ENCODE measurements at regions not wholly inside any gene's neighbourhood (a gene's known extent, or its start where the extent isn't known, plus 50 kb on each side); places are given as distances from the start of the nearest gene placed in this dataset.

DNA sequence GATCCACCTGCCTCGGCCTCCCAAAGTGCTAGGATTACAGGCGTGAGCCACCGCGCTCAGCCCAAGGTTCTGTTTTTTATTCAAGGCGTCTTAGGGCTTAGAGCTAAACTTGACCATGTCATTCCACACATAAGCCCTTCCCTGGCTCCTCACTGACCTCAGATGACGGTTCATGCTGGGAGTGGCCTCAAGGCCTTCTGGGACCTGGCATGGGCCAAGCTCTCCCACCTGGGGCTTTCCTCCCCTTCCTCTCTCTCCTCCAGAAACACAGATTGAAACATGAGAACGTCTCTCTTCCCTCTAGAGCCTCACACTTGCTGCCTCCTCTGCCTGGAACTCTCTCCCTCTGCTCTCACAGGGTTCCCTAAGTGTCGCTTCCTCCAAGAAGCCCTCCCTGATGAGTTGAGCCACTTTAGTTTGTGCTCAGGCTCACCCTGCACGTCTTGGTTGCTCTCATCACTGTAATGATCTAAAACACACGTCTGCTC is 155.6 kb upstream of the IER5L start:
- no peak overlapping the region for H3K4me3 Mint-ChIP-seq
- peaks cover 0 to 9% (median 5%) of the 10 kb centered on the region in 5 donors for H3K9me3 Mint-ChIP-seq
- peaks cover 0 to 4% (median 0%) of the 10 kb centered on the region in 3 donors for H3K36me3 Mint-ChIP-seq
- ChIA-PET CTCF (no interaction called here), POLR2A (no interaction called here)
- peaks cover 31% of the 10 kb centered on the region for H3K4me1 ChIP-seq (ENCODE audit: insufficient read depth, low read length)
- H3K4me1 Mint-ChIP-seq, result peaks cover 5 to 22% (median 6%) of the 10 kb centered on the region in 3 donors
- H3K36me3 ChIP-seq (ENCODE audit: insufficient read depth, low read length), result no peaks in the 10 kb centered on the region
- peak overlapping the region; percentile 38 for H3K4me3 ChIP-seq (ENCODE audit: low read length)
- peak overlapping the region; percentile 46 for H3K27ac ChIP-seq (ENCODE audit: low read depth, low read length)
- H3K27me3 Mint-ChIP-seq, result peaks cover 2 to 3% of the 10 kb centered on the region in 2 donors
- peaks cover 4% of the 10 kb centered on the region for H3K9me3 ChIP-seq (ENCODE audit: low read length)
- no peak for DNase-seq
- no peaks in the 10 kb centered on the region for H3K27me3 ChIP-seq (ENCODE audit: insufficient read depth, low read length, poor library complexity, severe bottlenecking)
- no peak overlapping the region for H3K27ac Mint-ChIP-seq

DNA sequence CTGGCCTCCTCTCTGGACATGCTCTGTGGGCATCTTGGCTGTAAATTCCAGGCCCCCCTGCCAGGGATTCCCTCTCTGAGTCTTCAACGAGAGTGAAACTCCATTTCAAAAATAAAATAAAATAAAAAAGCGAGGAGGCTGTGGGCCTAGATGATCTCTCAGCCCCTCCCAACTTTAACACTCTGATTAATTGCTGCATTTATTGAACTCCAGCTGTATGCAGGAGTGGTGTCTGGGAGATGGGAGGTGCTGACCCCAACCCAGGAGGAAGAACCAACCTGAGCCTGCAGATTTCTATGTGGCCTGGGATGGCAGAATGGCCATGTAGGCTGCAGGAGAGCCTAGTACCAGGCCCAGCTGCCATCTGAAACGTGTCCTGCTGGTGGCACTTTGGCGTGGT is 154.5 kb upstream of the IER5L start:
- Histone ChIP-seq H3K27ac (ENCODE audit: low read depth, low read length) (no peak overlapping the region), H3K9me3 (ENCODE audit: low read length) (peaks cover 4% of the 10 kb centered on the region), H3K36me3 (ENCODE audit: insufficient read depth, low read length) (no peaks in the 10 kb centered on the region), H3K4me3 (ENCODE audit: low read length) (no peak overlapping the region), H3K27me3 (ENCODE audit: insufficient read depth, low read length, poor library complexity, severe bottlenecking) (no peaks in the 10 kb centered on the region), H3K4me1 (ENCODE audit: insufficient read depth, low read length) (peaks cover 42% of the 10 kb centered on the region)
- Mint-ChIP-seq H3K4me1 (peaks cover 5 to 28% (median 10%) of the 10 kb centered on the region in 3 donors), H3K36me3 (peaks cover 0 to 4% (median 0%) of the 10 kb centered on the region in 3 donors), H3K4me3 (no peak overlapping the region), H3K27ac (no peak overlapping the region), H3K27me3 (peaks cover 2 to 3% of the 10 kb centered on the region in 2 donors), H3K9me3 (peaks cover 0 to 9% (median 5%) of the 10 kb centered on the region in 5 donors)
- DNase-seq, result no peak
- ChIA-PET CTCF (no interaction called here), POLR2A (no interaction called here)

DNA sequence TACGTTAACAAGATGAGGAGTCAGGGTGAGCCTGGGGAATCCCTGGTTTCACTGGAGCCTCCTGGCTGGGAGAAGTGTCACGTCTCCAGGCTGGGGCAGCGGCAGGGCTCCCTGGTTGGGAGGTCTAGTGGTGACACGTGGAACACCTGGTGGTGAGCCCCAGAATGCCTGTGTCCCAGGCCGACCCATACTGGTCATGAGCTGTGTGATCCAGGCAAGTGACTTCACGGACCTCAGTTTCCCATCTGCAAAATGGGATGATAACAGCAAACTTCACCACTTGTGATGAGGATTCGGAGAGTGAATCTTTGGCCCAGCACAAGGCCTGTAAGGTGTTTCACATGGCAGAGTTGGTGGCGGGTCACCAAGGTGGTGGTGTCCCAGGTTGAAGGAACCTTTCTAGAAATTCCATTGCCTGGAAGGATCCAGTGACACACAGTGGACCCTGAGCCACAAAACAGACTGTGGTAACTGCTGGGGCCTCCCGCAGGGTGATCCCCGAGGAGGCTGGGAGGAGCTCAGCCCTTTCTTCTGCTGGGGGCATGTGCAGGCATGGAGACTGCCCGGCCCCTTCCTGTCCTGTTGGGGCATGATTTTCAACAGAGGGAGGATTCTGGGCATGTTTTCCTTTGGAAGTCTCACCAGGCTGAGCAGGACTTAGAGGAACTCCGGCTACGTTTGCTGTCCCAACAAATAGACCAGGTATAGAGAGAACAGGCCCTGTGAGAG is 153.9 kb upstream of the IER5L start:
- H3K27ac Mint-ChIP-seq, result no peak overlapping the region
- peak overlapping the region in 1 of 7 donors; percentile 32 for H3K4me3 Mint-ChIP-seq
- Histone ChIP-seq H3K36me3 (ENCODE audit: insufficient read depth, low read length) (no peaks in the 10 kb centered on the region), H3K4me3 (ENCODE audit: low read length) (no peak overlapping the region), H3K27me3 (ENCODE audit: insufficient read depth, low read length, poor library complexity, severe bottlenecking) (no peaks in the 10 kb centered on the region), H3K9me3 (ENCODE audit: low read length) (peaks cover 4% of the 10 kb centered on the region), H3K27ac (ENCODE audit: low read depth, low read length) (no peak overlapping the region), H3K4me1 (ENCODE audit: insufficient read depth, low read length) (peaks cover 43% of the 10 kb centered on the region)
- no peak for DNase-seq
- CTCF ChIA-PET, result no interaction called here
- peaks cover 5 to 28% (median 10%) of the 10 kb centered on the region in 3 donors for H3K4me1 Mint-ChIP-seq
- H3K36me3 Mint-ChIP-seq, result peaks cover 0 to 4% (median 0%) of the 10 kb centered on the region in 3 donors
- POLR2A ChIA-PET, result no interaction called here
- H3K9me3 Mint-ChIP-seq, result peaks cover 0 to 9% (median 5%) of the 10 kb centered on the region in 5 donors
- H3K27me3 Mint-ChIP-seq, result peaks cover 2 to 3% of the 10 kb centered on the region in 2 donors

DNA sequence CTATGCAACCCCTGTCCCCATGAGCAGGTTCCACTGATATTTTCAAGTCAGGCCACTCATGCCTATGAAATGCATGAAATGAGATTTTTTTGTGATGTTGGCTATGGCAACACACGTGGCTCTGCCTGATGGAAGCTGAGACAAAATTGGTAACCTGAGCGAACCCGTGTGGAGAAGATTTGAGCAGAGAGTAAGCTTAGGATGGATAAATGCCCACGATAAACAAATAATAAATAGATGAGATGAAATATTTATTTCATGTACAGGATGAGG is 153.4 kb upstream of the IER5L start:
- H3K4me1 Mint-ChIP-seq, result peaks cover 0 to 24% (median 7%) of the 10 kb centered on the region in 3 donors
- H3K27ac ChIP-seq (ENCODE audit: low read depth, low read length), result no peak overlapping the region
- H3K27me3 ChIP-seq (ENCODE audit: insufficient read depth, low read length, poor library complexity, severe bottlenecking), result no peaks in the 10 kb centered on the region
- H3K4me3 Mint-ChIP-seq, result no peak overlapping the region
- H3K9me3 Mint-ChIP-seq, result peaks cover 0 to 9% (median 5%) of the 10 kb centered on the region in 5 donors
- no peak overlapping the region for H3K4me3 ChIP-seq (ENCODE audit: low read length)
- no peaks in the 10 kb centered on the region for H3K36me3 ChIP-seq (ENCODE audit: insufficient read depth, low read length)
- H3K9me3 ChIP-seq (ENCODE audit: low read length), result peaks cover 4% of the 10 kb centered on the region
- DNase-seq, result no peak
- ChIA-PET POLR2A (no interaction called here), CTCF (no interaction called here)
- no peak overlapping the region for H3K27ac Mint-ChIP-seq
- H3K36me3 Mint-ChIP-seq, result peaks cover 0 to 4% (median 0%) of the 10 kb centered on the region in 3 donors
- H3K27me3 Mint-ChIP-seq, result no peaks in the 10 kb centered on the region
- H3K4me1 ChIP-seq (ENCODE audit: insufficient read depth, low read length), result peaks cover 40% of the 10 kb centered on the region

- Mint-ChIP-seq H3K27ac (no peak overlapping the region), H3K4me3 (no peak overlapping the region), H3K4me1 (peaks cover 0 to 19% (median 5%) of the 10 kb centered on the region in 3 donors), H3K9me3 (peaks cover 0 to 9% (median 5%) of the 10 kb centered on the region in 5 donors), H3K27me3 (no peaks in the 10 kb centered on the region), H3K36me3 (peaks cover 0 to 4% (median 0%) of the 10 kb centered on the region in 3 donors)
- Histone ChIP-seq H3K36me3 (ENCODE audit: insufficient read depth, low read length) (no peaks in the 10 kb centered on the region), H3K4me3 (ENCODE audit: low read length) (no peak overlapping the region), H3K9me3 (ENCODE audit: low read length) (peaks cover 4% of the 10 kb centered on the region), H3K27me3 (ENCODE audit: insufficient read depth, low read length, poor library complexity, severe bottlenecking) (no peaks in the 10 kb centered on the region), H3K4me1 (ENCODE audit: insufficient read depth, low read length) (peaks cover 35% of the 10 kb centered on the region), H3K27ac (ENCODE audit: low read depth, low read length) (no peak overlapping the region)
- DNase-seq, result no peak
- ChIA-PET POLR2A (no interaction called here), CTCF (interaction anchor here (1.1 kb wide), 1 partner anchor 11 kb away, joined by 3 read pairs; no protein-coding TSS in a partner anchor)
Measured at GRCh38 chr9:129330711-129331492, 152.8 kb upstream of the IER5L start.

GRCh38 chr9:129328355-129329042 is 150.4 kb upstream of the IER5L start:
- Mint-ChIP-seq H3K4me3 (no peak overlapping the region), H3K4me1 (peaks cover 0 to 11% (median 4%) of the 10 kb centered on the region in 3 donors), H3K27ac (no peak overlapping the region), H3K27me3 (no peaks in the 10 kb centered on the region), H3K36me3 (no peaks in the 10 kb centered on the region), H3K9me3 (peaks cover 0 to 9% (median 5%) of the 10 kb centered on the region in 5 donors)
- H3K27me3 ChIP-seq (ENCODE audit: insufficient read depth, low read length, poor library complexity, severe bottlenecking), result no peaks in the 10 kb centered on the region
- ChIA-PET POLR2A (no interaction called here), CTCF (no interaction called here)
- peaks cover 4% of the 10 kb centered on the region for H3K9me3 ChIP-seq (ENCODE audit: low read length)
- H3K4me3 ChIP-seq (ENCODE audit: low read length), result no peak overlapping the region
- H3K27ac ChIP-seq (ENCODE audit: low read depth, low read length), result no peak overlapping the region
- no peaks in the 10 kb centered on the region for H3K36me3 ChIP-seq (ENCODE audit: insufficient read depth, low read length)
- DNase-seq, result peak in 1 of 5 donors; percentile 33
- H3K4me1 ChIP-seq (ENCODE audit: insufficient read depth, low read length), result peaks cover 16% of the 10 kb centered on the region

GRCh38 chr9:129327552-129328328 is 149.7 kb upstream of the IER5L start:
- Mint-ChIP-seq H3K9me3 (peaks cover 0 to 9% (median 5%) of the 10 kb centered on the region in 5 donors), H3K36me3 (no peaks in the 10 kb centered on the region), H3K27me3 (no peaks in the 10 kb centered on the region), H3K4me3 (no peak overlapping the region), H3K27ac (peak overlapping the region in 1 of 8 donors; percentile 71), H3K4me1 (peaks cover 0 to 11% (median 4%) of the 10 kb centered on the region in 3 donors)
- Histone ChIP-seq H3K27me3 (ENCODE audit: insufficient read depth, low read length, poor library complexity, severe bottlenecking) (no peaks in the 10 kb centered on the region), H3K36me3 (ENCODE audit: insufficient read depth, low read length) (no peaks in the 10 kb centered on the region), H3K4me3 (ENCODE audit: low read length) (no peak overlapping the region), H3K27ac (ENCODE audit: low read depth, low read length) (no peak overlapping the region), H3K9me3 (ENCODE audit: low read length) (peaks cover 4% of the 10 kb centered on the region), H3K4me1 (ENCODE audit: insufficient read depth, low read length) (peaks cover 16% of the 10 kb centered on the region)
- ChIA-PET CTCF (no interaction called here), POLR2A (no interaction called here)
- DNase-seq, result no peak
